Esophagus squamous epithelium (tissue), 4 donors: ENCODE measurements at regions not wholly inside any gene's neighbourhood (a gene's known extent, or its start where the extent isn't known, plus 50 kb on each side); places are given as distances from the start of the nearest gene placed in this dataset.

Experiments
- POLR2A ChIP-seq, 4 donors: fragments of 450-650 bp; IDR thresholded peaks; one replicate each; pipeline ENCODE4 v1.6.1; 2017; ENCODE audit warnings: antibody characterized with exemption in 4 of 4, mild to moderate bottlenecking in 4 of 4, moderate library complexity in 3 of 4
- TF ChIP-seq, protein P1 (sequence below), 6 experiments: fragments of 450-650 bp in 4 of 6; fragments of 200-600 bp in 2 of 6; sonication (generic) in 2 of 6; IDR thresholded peaks; one replicate each; pipeline ENCODE4 v1.5.1; 2016 to 2019; ENCODE audit warnings: antibody characterized with exemption in 6 of 6, mild to moderate bottlenecking in 4 of 6, moderate library complexity in 4 of 6

GRCh38 chr18:57299931-57300330 is 52.4 kb upstream of the ST8SIA3 start:
- TF ChIP-seq, protein P1, sequence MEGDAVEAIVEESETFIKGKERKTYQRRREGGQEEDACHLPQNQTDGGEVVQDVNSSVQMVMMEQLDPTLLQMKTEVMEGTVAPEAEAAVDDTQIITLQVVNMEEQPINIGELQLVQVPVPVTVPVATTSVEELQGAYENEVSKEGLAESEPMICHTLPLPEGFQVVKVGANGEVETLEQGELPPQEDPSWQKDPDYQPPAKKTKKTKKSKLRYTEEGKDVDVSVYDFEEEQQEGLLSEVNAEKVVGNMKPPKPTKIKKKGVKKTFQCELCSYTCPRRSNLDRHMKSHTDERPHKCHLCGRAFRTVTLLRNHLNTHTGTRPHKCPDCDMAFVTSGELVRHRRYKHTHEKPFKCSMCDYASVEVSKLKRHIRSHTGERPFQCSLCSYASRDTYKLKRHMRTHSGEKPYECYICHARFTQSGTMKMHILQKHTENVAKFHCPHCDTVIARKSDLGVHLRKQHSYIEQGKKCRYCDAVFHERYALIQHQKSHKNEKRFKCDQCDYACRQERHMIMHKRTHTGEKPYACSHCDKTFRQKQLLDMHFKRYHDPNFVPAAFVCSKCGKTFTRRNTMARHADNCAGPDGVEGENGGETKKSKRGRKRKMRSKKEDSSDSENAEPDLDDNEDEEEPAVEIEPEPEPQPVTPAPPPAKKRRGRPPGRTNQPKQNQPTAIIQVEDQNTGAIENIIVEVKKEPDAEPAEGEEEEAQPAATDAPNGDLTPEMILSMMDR (IDR thresholded peaks at IDR 0.05) = no peak
- TF ChIP-seq POLR2A (IDR thresholded peaks at IDR 0.05) = no peak
